Natural killer cell (primary cell): ENCODE measurements at regions not wholly inside any gene's neighbourhood (a gene's known extent, or its start where the extent isn't known, plus 50 kb on each side); places are given as distances from the start of the nearest gene placed in this dataset.

ENCODE experiments used
- ATAC-seq, 3 donors: fragments of 150-1000 bp in 2 of 3; fragments of 200-7000 bp in 1 of 3; cut with Tn5 transposase; 1 replicate in 1 of 3; 2 replicates in 2 of 3; pipeline ENCODE4 v1.10.0; 2021; ENCODE audit warnings: mild to moderate bottlenecking in 2 of 3, moderate library complexity in 2 of 3
- DNase-seq, 2 donors: peaks; one replicate each; pipeline versions ENCODE4 v3.0.0 to v3.0.0-alpha.2; 2013 to 2021; ENCODE audit warnings: mixed read lengths in 1 of 2
- H3K27ac ChIP-seq: one replicate; pipeline ENCODE4 v1.5.1; 2013; ENCODE audit warnings: mild to moderate bottlenecking, low read length
- H3K27me3 ChIP-seq: one replicate; pipeline ENCODE4 v1.6.1; 2013; ENCODE audit warnings: low read length; ENCODE audit not compliant: control insufficient read depth, insufficient read depth
- H3K36me3 ChIP-seq: one replicate; pipeline ENCODE4 v1.6.1; 2013; ENCODE audit warnings: low read length; ENCODE audit not compliant: control insufficient read depth, insufficient read depth
- H3K4me1 ChIP-seq: one replicate; pipeline ENCODE4 v1.6.1; 2013; ENCODE audit warnings: low read length; ENCODE audit not compliant: control insufficient read depth, insufficient read depth
- H3K4me3 ChIP-seq: one replicate; pipeline ENCODE4 v1.5.1; 2013; ENCODE audit warnings: low read length
- H3K9me3 ChIP-seq: one replicate; pipeline ENCODE4 v1.6.1; 2013; ENCODE audit warnings: low read length; ENCODE audit not compliant: control insufficient read depth, insufficient read depth
- H3K27ac Mint-ChIP-seq, 2 donors: one replicate each; pipeline ENCODE4 v1.8.0; 2022; ENCODE audit warnings: mild to moderate bottlenecking in 2 of 2, mixed read lengths in 2 of 2, moderate library complexity in 1 of 2
- H3K27me3 Mint-ChIP-seq, 2 donors: one replicate each; pipeline ENCODE4 v1.8.0; 2022; ENCODE audit warnings: low read depth in 2 of 2, mixed read lengths in 2 of 2
- H3K36me3 Mint-ChIP-seq: one replicate; pipeline ENCODE4 v1.8.0; 2022; ENCODE audit warnings: mixed read lengths
- H3K4me1 Mint-ChIP-seq, 2 donors: one replicate each; pipeline ENCODE4 v1.8.0; 2022; ENCODE audit warnings: mixed read lengths in 2 of 2
- H3K4me3 Mint-ChIP-seq: one replicate; pipeline ENCODE4 v1.8.0; 2022; ENCODE audit warnings: mild to moderate bottlenecking, moderate library complexity, mixed read lengths
- H3K9me3 Mint-ChIP-seq, 2 donors: one replicate each; pipeline ENCODE4 v1.8.0; 2022; ENCODE audit warnings: mixed read lengths in 2 of 2
- CTCF ChIP-seq: fragments of 200-600 bp; IDR thresholded peaks from one replicate; pipeline ENCODE4 v1.8.0; 2022; ENCODE audit warnings: antibody characterized with exemption
- WGBS: methylation state at CpG from one replicate; pipeline ENCODE4 v1.1.7; 2013; ENCODE audit warnings: missing lambda C conversion rate; ENCODE audit not compliant: insufficient coverage; 5-methylcytosine and 5-hydroxymethylcytosine counted together
- intact Hi-C: fragments of 100-400 bp; cut with micrococcal nuclease; formaldehyde crosslinking; loops from one replicate; pipeline ENCODE4 v1.14.2; 2022

GRCh38 chr2:51681854-51682253 lies 649.9 kb upstream of the NRXN1 start:
- no peak overlapping the region for H3K27ac ChIP-seq
- H3K27me3 ChIP-seq = no peaks in the 10 kb centered on the region
- Mint-ChIP-seq H3K27ac (no peak overlapping the region), H3K4me1 (no peaks in the 10 kb centered on the region), H3K9me3 (peaks cover 10 to 17% of the 10 kb centered on the region in 2 donors), H3K27me3 (no peaks in the 10 kb centered on the region), H3K4me3 (no peak overlapping the region), H3K36me3 (peaks cover 22% of the 10 kb centered on the region)
- no peak for TF ChIP-seq CTCF
- DNase-seq (no peak), ATAC-seq (no peak)
- 90% methylated on average over 2 of the region's 2 CpGs for WGBS
- no peaks in the 10 kb centered on the region for H3K36me3 ChIP-seq
- intact Hi-C loops = no loop called here
- H3K9me3 ChIP-seq = no peaks in the 10 kb centered on the region
- H3K4me3 ChIP-seq = no peak overlapping the region
- no peaks in the 10 kb centered on the region for H3K4me1 ChIP-seq

GRCh38 chr2:51673628-51674027 lies 641.7 kb upstream of the NRXN1 start:
- no peak overlapping the region for H3K27ac ChIP-seq
- no peaks in the 10 kb centered on the region for H3K27me3 ChIP-seq
- Mint-ChIP-seq H3K4me3 (no peak overlapping the region), H3K36me3 (peaks cover 4% of the 10 kb centered on the region), H3K9me3 (peaks cover 10 to 16% of the 10 kb centered on the region in 2 donors), H3K27ac (no peak overlapping the region), H3K4me1 (no peaks in the 10 kb centered on the region), H3K27me3 (no peaks in the 10 kb centered on the region)
- 80% methylated on average over 2 of the region's 2 CpGs for WGBS
- H3K36me3 ChIP-seq = no peaks in the 10 kb centered on the region
- intact Hi-C loops = no loop called here
- DNase-seq (no peak), ATAC-seq (no peak)
- no peak overlapping the region for H3K4me3 ChIP-seq
- no peaks in the 10 kb centered on the region for H3K4me1 ChIP-seq
- H3K9me3 ChIP-seq = no peaks in the 10 kb centered on the region
- TF ChIP-seq CTCF = no peak

GRCh38 chr2:51667679-51668078 lies 635.7 kb upstream of the NRXN1 start:
- DNase-seq (no peak), ATAC-seq (no peak)
- intact Hi-C loops = no loop called here
- no peaks in the 10 kb centered on the region for H3K27me3 Mint-ChIP-seq
- Histone ChIP-seq H3K36me3 (no peaks in the 10 kb centered on the region), H3K4me3 (no peak overlapping the region), H3K27ac (no peak overlapping the region), H3K27me3 (no peaks in the 10 kb centered on the region), H3K4me1 (no peaks in the 10 kb centered on the region), H3K9me3 (peaks cover 6% of the 10 kb centered on the region)
- H3K4me3 Mint-ChIP-seq = no peak overlapping the region
- no peak for TF ChIP-seq CTCF
- no peaks in the 10 kb centered on the region for H3K4me1 Mint-ChIP-seq
- H3K36me3 Mint-ChIP-seq = no peaks in the 10 kb centered on the region
- WGBS = 60% methylated on average over 1 of the region's 1 CpG
- no peak overlapping the region for H3K27ac Mint-ChIP-seq
- H3K9me3 Mint-ChIP-seq = peaks cover 12% of the 10 kb centered on the region in 2 donors

- H3K36me3 ChIP-seq = no peaks in the 10 kb centered on the region
- Mint-ChIP-seq H3K9me3 (peaks cover 9 to 11% of the 10 kb centered on the region in 2 donors), H3K4me3 (no peak overlapping the region), H3K27ac (no peak overlapping the region), H3K36me3 (peaks cover 6% of the 10 kb centered on the region), H3K27me3 (no peaks in the 10 kb centered on the region), H3K4me1 (no peaks in the 10 kb centered on the region)
- peaks cover 8% of the 10 kb centered on the region for H3K9me3 ChIP-seq
- no peak for DNase-seq
- no peak overlapping the region for H3K27ac ChIP-seq
- H3K4me1 ChIP-seq = no peaks in the 10 kb centered on the region
- 59% methylated on average over 3 of the region's 5 CpGs for WGBS
- no peak for ATAC-seq
- no peaks in the 10 kb centered on the region for H3K27me3 ChIP-seq
- intact Hi-C loops = no loop called here
- no peak for TF ChIP-seq CTCF
- H3K4me3 ChIP-seq = no peak overlapping the region
Measured at GRCh38 chr2:51662187-51662586, 630.3 kb upstream of the NRXN1 start.
